Stimulated activated CD4-positive, alpha-beta T cell treated with anti-CD3 and anti-CD28 coated beads, Interleukin-15, amount 100 ng/mL, for 48 hours (primary cell): ENCODE measurements at regions not wholly inside any gene's neighbourhood (a gene's known extent, or its start where the extent isn't known, plus 50 kb on each side); places are given as distances from the start of the nearest gene placed in this dataset.
A peak's percentile ranks its signal among the peaks of the same experiment; 100 is the strongest.

Experiments used
- DNase-seq, 2 donors: peaks; one replicate each; pipeline ENCODE4 v3.0.0-alpha.2; 2020; ENCODE audit warnings: low read depth in 2 of 2

GRCh38 chr21:14869984-14870852 lies 194.6 kb downstream of the NRIP1 start:
- DNase-seq = no peak

DNA sequence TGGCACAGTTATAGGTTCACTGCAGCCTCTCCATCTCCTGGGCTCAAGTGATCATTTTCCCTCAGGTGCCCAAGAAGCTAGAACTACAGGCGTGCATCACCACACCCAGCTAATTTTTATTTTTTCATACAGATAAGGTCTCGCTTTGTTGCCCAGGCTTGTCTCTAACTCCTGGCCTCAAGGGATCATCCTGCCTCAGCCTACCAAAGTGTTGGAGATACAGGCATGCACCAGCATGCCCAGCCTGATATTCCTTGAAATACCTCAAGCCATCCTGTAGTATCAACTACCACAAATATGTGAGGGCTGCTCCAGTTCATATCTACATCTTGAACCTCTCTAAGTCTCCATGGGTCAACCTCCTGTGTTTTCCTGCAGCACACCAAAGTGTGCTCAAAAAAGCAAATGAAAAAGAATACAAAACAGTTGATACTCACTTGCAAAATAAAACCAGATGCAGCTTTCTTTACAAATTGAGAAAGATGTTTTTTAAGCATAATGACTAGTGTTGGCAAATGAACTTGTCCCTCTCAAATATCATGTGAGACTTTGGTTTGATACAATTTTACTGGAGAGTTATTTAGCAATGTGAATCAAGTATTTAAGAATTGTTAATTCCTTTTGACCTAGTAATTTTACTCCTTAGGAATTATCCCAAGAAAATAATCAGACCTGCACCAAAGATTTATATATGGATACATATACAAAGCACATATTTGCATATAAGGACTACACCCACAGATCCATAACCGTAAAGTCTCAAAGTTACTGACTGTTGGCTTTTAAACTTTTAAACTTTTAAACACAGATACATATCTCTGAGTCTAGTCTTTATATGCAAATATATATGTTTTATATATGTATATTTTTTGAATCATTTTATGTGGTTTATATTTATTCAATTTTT lies 197.7 kb downstream of the NRIP1 start:
- DNase-seq = no peak

GRCh38 chr21:14864211-14865021 lies 200.4 kb downstream of the NRIP1 start:
- peak in 1 of 2 donors; percentile 35 for DNase-seq

- DNase-seq = no peak
Observed at GRCh38 chr21:14863745-14864210, 201.0 kb downstream of the NRIP1 start.

- peak in 1 of 2 donors; percentile 4 for DNase-seq
Observed at GRCh38 chr21:14862794-14863720, 201.7 kb downstream of the NRIP1 start.

DNA sequence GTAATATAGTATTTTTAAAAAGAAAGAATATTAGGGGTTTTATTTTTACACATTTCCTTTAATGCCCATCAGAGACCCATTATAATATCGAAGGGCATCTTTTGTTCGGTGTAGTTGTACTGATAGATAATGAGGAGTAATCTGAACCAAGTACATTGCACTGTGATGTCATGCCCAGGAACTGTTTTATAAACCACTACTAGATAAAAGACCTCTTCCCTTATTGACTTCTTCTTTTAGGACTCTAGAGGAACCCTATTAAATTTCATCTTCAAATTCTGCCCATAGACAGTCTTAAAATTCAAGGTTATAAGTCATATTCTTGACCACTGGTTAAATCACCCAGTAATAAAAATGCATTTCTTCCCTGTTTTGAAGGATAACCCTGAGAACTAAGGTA lies 206.5 kb downstream of the NRIP1 start:
- DNase-seq = no peak

DNA sequence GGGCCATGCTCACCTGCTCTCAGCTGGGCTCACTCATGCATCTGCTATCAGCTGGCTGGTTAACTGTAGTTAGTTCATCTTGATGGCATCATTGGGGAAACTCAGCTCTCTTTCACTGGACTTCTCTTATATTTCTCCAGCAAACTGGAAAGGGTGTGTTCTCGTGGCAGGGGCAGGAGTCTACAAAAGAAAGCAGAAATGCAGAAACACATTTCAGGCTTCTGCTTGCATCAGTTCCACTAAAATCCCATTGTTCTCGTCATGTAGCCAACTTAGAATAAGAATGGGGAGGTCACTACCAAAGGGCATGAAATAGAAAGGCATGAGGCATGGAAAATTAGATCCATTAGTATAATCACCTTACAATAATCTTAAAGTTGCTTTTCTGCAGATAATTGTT lies 207.3 kb downstream of the NRIP1 start:
- no peak for DNase-seq

- DNase-seq = no peak
Observed at GRCh38 chr21:14850394-14850793, 214.4 kb downstream of the NRIP1 start.

DNA sequence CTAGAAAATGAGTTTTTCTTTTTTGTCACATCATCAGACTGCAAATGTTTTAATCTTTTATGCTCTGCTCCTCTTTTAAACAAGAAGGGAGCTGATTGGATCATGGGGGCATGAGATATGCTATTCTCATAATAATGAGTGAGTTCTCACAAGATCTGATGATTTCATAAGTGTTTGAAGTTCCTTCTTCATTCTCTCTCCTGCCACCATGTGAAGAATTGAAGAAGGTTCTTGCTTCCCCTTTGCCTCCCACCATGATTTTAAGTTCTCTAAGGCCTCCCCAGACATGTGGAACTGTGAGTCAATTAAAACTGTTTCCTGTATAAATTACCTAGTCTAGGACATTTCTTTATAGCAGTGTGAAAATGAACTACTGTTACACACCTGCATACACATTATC lies 218.2 kb downstream of the NRIP1 start:
- DNase-seq = no peak

- DNase-seq = no peak
Observed at GRCh38 chr21:14844001-14844400, 220.8 kb downstream of the NRIP1 start.

GRCh38 chr21:14842601-14843000 lies 222.2 kb downstream of the NRIP1 start:
- no peak for DNase-seq

DNA sequence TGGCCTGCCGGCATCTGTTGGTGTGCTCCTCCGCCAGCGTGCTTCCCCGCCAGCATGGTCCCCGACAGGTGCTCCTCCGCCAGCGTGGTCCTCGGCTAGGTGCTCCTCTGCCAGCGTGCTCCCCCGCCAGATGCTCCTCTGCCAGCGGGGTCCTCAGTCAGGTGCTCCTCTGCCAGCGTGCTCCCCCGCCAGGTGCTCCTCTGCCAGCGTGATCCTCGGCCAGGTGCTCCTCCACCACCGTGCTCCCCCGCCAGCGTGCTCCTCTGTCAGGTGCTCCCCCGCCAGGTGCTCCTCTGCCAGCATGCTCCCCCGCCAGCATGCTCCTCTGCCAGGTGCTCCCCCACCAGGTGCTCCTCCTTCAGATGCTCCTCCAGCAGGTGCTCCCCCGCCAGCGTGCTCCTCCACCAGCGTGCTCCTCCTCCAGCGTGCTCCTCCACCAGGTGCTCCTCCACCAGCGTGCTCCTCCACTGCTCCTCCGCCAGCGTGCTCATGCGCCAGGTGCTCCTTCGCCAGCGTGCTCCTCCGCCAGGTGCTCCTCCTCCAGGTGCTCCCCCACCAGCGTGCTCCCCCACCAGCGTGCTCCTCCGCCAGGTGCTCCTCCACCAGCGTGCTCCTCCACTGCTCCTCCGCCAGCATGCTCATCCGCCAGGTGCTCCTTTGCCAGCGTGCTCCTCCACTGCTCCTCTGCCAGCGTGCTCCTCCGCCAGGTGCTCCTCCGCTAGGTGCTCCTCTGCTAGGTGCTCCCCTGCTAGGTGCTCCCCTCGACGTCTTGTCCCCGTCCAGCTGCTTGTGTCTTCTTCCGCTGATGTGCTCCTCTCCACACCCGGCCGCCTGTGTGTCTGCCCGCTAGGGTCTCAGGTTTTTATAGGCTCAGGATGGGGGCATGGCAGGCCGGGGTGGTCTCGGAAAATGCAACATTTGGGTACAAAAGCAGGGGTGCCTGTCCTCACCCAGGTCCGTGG lies 223.0 kb downstream of the NRIP1 start:
- DNase-seq = no peak

DNA sequence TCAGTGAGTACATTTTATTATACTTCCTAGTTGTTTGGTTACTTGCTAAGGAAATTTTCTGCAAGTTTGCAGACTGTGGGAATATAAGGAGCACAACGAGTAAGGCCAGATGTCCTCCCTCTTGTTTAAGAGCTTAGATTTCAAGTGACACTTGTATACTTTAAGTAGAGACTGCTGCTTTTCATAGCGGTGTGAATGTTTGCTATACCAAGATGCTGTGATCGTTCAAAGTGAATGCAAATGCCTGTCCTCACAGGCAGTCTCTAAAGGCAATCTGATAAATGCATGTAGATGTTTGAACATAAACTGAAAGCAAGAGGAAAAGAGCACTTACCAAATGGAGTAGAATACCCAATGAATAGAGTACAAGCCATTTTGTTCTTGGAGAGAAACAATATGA lies 226.4 kb downstream of the NRIP1 start:
- DNase-seq = no peak

- DNase-seq = no peak
Observed at GRCh38 chr21:14836950-14837349, 227.8 kb downstream of the NRIP1 start.

DNA sequence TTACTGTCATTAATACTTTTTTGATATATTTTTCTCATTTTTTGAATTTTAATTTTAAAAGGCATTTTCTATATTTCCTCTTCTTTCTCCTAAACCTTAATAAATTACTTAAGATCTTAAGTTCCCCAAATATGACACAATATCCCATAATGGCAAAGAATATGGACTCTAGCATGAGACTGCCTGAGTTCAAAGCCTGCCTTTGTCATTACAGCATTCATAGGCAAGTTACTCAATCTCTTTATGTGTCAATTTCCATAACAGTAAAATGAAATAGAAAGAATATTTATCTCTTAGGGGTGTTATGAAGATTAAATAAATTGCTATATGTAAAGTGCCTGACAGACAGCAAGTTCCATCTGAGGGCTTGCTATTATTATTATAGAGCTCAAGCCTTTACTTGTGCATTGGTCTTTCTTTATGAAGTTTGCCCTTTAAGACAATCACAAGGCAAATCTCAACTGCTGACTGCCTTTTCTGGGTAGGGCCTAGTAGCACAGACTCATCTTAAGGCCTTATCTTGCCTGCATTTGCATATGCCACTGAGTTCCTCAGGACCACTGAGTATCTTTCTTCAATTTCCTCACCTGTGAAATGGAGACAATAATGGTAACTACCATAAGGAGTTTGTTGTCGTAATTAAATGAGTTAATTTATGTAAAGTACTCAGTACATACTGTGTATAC lies 231.0 kb downstream of the NRIP1 start:
- DNase-seq = no peak

GRCh38 chr21:14833241-14833640 lies 231.6 kb downstream of the NRIP1 start:
- no peak for DNase-seq

DNA sequence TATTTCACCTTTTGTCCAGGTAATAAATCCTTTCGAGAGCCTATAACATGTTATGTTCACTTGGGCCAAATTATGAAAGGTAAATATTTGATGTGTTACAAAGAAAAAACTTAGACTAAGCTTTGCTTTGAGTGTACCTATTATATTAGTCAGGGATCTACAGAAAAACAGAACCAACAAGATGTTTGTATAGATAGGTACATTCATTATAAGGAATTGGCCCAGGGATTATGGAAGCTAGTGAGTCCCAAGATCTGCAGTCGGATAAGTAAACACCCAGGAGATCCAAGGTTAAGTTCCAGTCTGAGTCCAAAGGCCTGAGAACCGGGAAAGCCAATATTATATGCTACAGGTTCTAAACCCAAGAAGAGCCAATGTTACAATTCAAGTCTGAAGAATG lies 234.5 kb downstream of the NRIP1 start:
- no peak for DNase-seq

DNA sequence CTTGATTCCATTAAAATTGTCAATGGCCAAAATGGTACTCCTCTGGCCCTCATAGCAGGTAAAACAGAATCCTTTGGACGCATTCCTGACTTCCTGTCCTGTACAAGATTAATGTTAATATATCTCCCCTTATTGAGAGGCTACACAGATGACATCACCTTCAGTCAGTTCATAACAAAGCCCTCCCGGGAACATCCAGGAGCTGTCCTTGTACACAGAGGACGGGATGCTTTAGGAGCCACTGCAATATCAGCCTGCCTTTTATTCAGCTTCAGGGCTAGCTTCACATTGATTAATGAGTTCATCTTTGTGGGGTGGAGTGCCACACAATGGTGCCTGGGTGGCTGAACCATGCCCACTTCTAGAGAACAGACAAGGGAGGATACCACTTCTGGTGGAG lies 235.1 kb downstream of the NRIP1 start:
- DNase-seq = no peak

GRCh38 chr21:14827468-14827867 lies 237.3 kb downstream of the NRIP1 start:
- DNase-seq = no peak
